HepG2 (cell line): ENCODE measurements at regions not wholly inside any gene's neighbourhood (a gene's known extent, or its start where the extent isn't known, plus 50 kb on each side); places are given as distances from the start of the nearest gene placed in this dataset.

ENCODE experiments used
- ATAC-seq: fragments of 200-7000 bp; cut with Tn5 transposase; 3 replicates; pipeline ENCODE4 v1.9.1; 2020; ENCODE audit warnings: mild to moderate bottlenecking, moderate library complexity
- BruUV-seq: library from RNA; stranded (reverse); fragments of 400-500 nt; replicated peaks from 2 replicates; lab custom pipeline; 2021; lab: Mats Ljungman, UMichigan
- CTCF ChIA-PET: fragments of 300-600 bp; formaldehyde crosslinking; extraction: SDS; loops from one replicate; lab custom pipeline; 2021; ENCODE audit warnings: low total read pairs, inconsistent platforms, low intra/inter-chr PET ratio; lab: Yijun Ruan, JAX
- POLR2A ChIA-PET: fragments of 350-600 bp; sonication (Branson Sonifier 250); formaldehyde crosslinking; loops from one replicate; lab custom pipeline; 2020; ENCODE audit warnings: antibody characterized with exemption, inconsistent platforms; lab: Yijun Ruan, JAX
- DNase-seq: peaks from one replicate; pipeline ENCODE4 v3.0.0-alpha.2; 2015; ENCODE audit warnings: low spot score
- FAIRE-seq: peaks from 3 replicates; lab custom pipeline; 2011; peaks lifted over from hg19 to GRCh38; lab: Jason Lieb, UNC
- H2AFZ ChIP-seq: one replicate; pipeline ENCODE4 v1.6.1; 2011; ENCODE audit warnings: low read length, inconsistent platforms
- H3K27ac ChIP-seq: fragments of 300-600 bp; 3 replicates; pipeline ENCODE4 v1.8.0; 2011; ENCODE audit warnings: mixed run types, mild to moderate bottlenecking, mixed read lengths, low read length, inconsistent platforms; ENCODE audit not compliant: insufficient read depth; ENCODE audit errors: extremely low read length
- H3K27me3 ChIP-seq, 2 experiments: fragments of 200-600 bp in 1 of 2; 2 replicates in 1 of 2; 3 replicates in 1 of 2; pipeline versions ENCODE4 v1.6.0 to v1.8.0; 2011; ENCODE audit warnings: low read length in 2 of 2, mild to moderate bottlenecking in 2 of 2, moderate library complexity in 2 of 2, inconsistent platforms in 1 of 2; ENCODE audit not compliant: insufficient read depth in 2 of 2, control insufficient read depth in 1 of 2
- H3K36me3 ChIP-seq, 2 experiments: fragments of 200-600 bp in 1 of 2; replicated peaks in 1 of 2; 2 replicates in 1 of 2; 3 replicates in 1 of 2; pipeline versions ENCODE4 v1.5.1 to v1.8.0; 2011; ENCODE audit warnings: low read length in 2 of 2, inconsistent platforms in 1 of 2; ENCODE audit not compliant: insufficient read depth in 2 of 2, control insufficient read depth in 1 of 2
- H3K4me1 ChIP-seq: 2 replicates; pipeline ENCODE4 v1.5.1; 2012; ENCODE audit warnings: low read length, inconsistent platforms; ENCODE audit not compliant: insufficient read depth
- H3K4me2 ChIP-seq: 2 replicates; pipeline ENCODE4 v1.6.0; 2011; ENCODE audit warnings: low read depth, low read length, inconsistent platforms
- H3K4me3 ChIP-seq, 3 experiments: fragments of 200-600 bp in 1 of 3; sonication (generic), shearing (Covaris generic) in 1 of 3; replicated peaks in 1 of 3; 2 replicates each; pipeline ENCODE4 v1.5.1; 2011 to 2016; ENCODE audit warnings: low read length in 3 of 3, inconsistent platforms in 2 of 3, low read depth in 2 of 3, mild to moderate bottlenecking in 2 of 3, control low read depth in 1 of 3, mixed read lengths in 1 of 3; ENCODE audit not compliant: insufficient read depth in 1 of 3
- H3K79me2 ChIP-seq: one replicate; pipeline ENCODE4 v1.6.1; 2011; ENCODE audit warnings: low read length, inconsistent platforms; ENCODE audit not compliant: insufficient read depth
- H3K9ac ChIP-seq: 2 replicates; pipeline ENCODE4 v1.6.0; 2011; ENCODE audit warnings: mild to moderate bottlenecking, low read depth, low read length, inconsistent platforms; ENCODE audit not compliant: insufficient read depth
- H3K9me3 ChIP-seq: 2 replicates; pipeline ENCODE4 v1.5.1; 2012; ENCODE audit warnings: mild to moderate bottlenecking, low read length
- H4K20me1 ChIP-seq: 2 replicates; pipeline ENCODE4 v1.6.0; 2011; ENCODE audit warnings: inconsistent platforms, mild to moderate bottlenecking, low read length, moderate library complexity; ENCODE audit not compliant: insufficient read depth
- HBP1 ChIP-seq: IDR thresholded peaks from 2 replicates; pipeline ENCODE4 v1.6.1; 2016; ENCODE audit warnings: low read depth, control low read depth
- HMGXB3 ChIP-seq: sonication (generic); formaldehyde crosslinking; IDR thresholded peaks from 2 replicates; pipeline ENCODE4 v1.4.0; 2020; ENCODE audit warnings: missing genetic modification reagents, borderline replicate concordance
- HNF1B ChIP-seq: sonication (generic); formaldehyde crosslinking; IDR thresholded peaks from 2 replicates; pipeline ENCODE4 v1.5.1; 2020; ENCODE audit warnings: mild to moderate bottlenecking, moderate library complexity, missing genetic modification reagents
- KAT7 ChIP-seq: IDR thresholded peaks from 2 replicates; pipeline ENCODE4 v1.6.1; 2018; ENCODE audit warnings: borderline replicate concordance, missing compliant biosample characterization
- POLR2AphosphoS5 ChIP-seq: IDR thresholded peaks from 2 replicates; pipeline ENCODE4 v1.6.1; 2012; ENCODE audit warnings: low read depth, low read length
- SMAD3 ChIP-seq: sonication (generic); formaldehyde crosslinking; IDR thresholded peaks from 2 replicates; pipeline ENCODE4 v1.4.0; 2020; ENCODE audit warnings: missing genetic modification reagents
- TSC22D2 ChIP-seq: sonication (generic); formaldehyde crosslinking; IDR thresholded peaks from 2 replicates; pipeline ENCODE4 v1.5.1; 2020; ENCODE audit warnings: missing genetic modification reagents, mild to moderate bottlenecking, borderline replicate concordance
- ZNF256 ChIP-seq: sonication (generic); formaldehyde crosslinking; conservative IDR thresholded peaks from 2 replicates; pipeline ENCODE4 v1.4.0; 2020; ENCODE audit warnings: missing genetic modification reagents
- ZNF3 ChIP-seq: IDR thresholded peaks from 2 replicates; pipeline ENCODE4 v1.7.0; 2017; ENCODE audit warnings: inconsistent platforms
- ZNF446 ChIP-seq: sonication (generic); formaldehyde crosslinking; IDR thresholded peaks from 2 replicates; pipeline ENCODE4 v1.5.0; 2020; ENCODE audit warnings: mild to moderate bottlenecking, missing genetic modification reagents
- ZNF644 ChIP-seq: IDR thresholded peaks from 2 replicates; pipeline ENCODE4 v1.6.1; 2016; ENCODE audit warnings: low read depth
- ZNF761 ChIP-seq: sonication (generic); formaldehyde crosslinking; conservative IDR thresholded peaks from 2 replicates; pipeline ENCODE4 v1.4.0; 2020; ENCODE audit warnings: mild to moderate bottlenecking, missing genetic modification reagents
- whole genome bisulfite sequencing: methylation state at CpG from one replicate; pipeline ENCODE4 v1.1.6; 2017; ENCODE audit warnings: low lambda C conversion rate; 5-methylcytosine and 5-hydroxymethylcytosine counted together
- in situ Hi-C: cut with HindIII; loops from 2 replicates; pipeline ENCODE4 v1.10.0; 2017; ENCODE audit warnings: low pct_unique_long_range_greater_than_20kb; ENCODE audit not compliant: extremely low pct_ligation_motif_present
- intact Hi-C: fragments of 100-400 bp; cut with micrococcal nuclease; formaldehyde crosslinking; loops from one replicate; pipeline ENCODE4 v1.10.0; 2022; ENCODE audit not compliant: unreplicated experiment

- H4K20me1 ChIP-seq: no peaks in the 10 kb centered on the region
- ATAC-seq: no peak
- no peaks in the 10 kb centered on the region for H3K9me3 ChIP-seq
- no peak overlapping the region for H3K9ac ChIP-seq
- TF ChIP-seq KAT7 (CRISPR knock-in tag): no peak
- no peak for TF ChIP-seq HBP1 (CRISPR knock-in tag)
- no peak for TF ChIP-seq ZNF644
- TF ChIP-seq TSC22D2 (CRISPR knock-in tag): no peak
- no peak for TF ChIP-seq POLR2AphosphoS5
- TF ChIP-seq SMAD3 (CRISPR knock-in tag): no peak
- TF ChIP-seq ZNF3 (CRISPR knock-in tag): no peak
- TF ChIP-seq ZNF256 (CRISPR knock-in tag): no peak
- no peak for TF ChIP-seq HMGXB3 (CRISPR knock-in tag)
- no peak for TF ChIP-seq ZNF446 (CRISPR knock-in tag)
- no peak for TF ChIP-seq ZNF761 (CRISPR knock-in tag)
- no peak for TF ChIP-seq HNF1B (CRISPR knock-in tag)
- H2AFZ ChIP-seq: no peak overlapping the region
- no peak overlapping the region for H3K27ac ChIP-seq
- DNase-seq: no peak
- no peak for FAIRE-seq
- ChIA-PET POLR2A (no interaction called here), CTCF (no interaction called here)
- no peak overlapping the region for H3K4me3 ChIP-seq
- H3K36me3 ChIP-seq: no peaks in the 10 kb centered on the region
- in situ Hi-C loops: no loop called here
- 2% methylated on average over 4 of the region's 4 CpGs for WGBS
- intact Hi-C loops: no loop called here
- no peaks in the 10 kb centered on the region for H3K79me2 ChIP-seq
- no peak overlapping the region for H3K4me2 ChIP-seq
- BruUV-seq: no TSS peak
- H3K4me1 ChIP-seq: no peaks in the 10 kb centered on the region
- no peaks in the 10 kb centered on the region for H3K27me3 ChIP-seq
These were observed 427.9 kb downstream of the PLCL1 start for GRCh38 chr2:198232281-198232680.
